ENCODE measurements at regions not wholly inside any gene's neighbourhood (a gene's known extent, or its start where the extent isn't known, plus 50 kb on each side); places are given as distances from the start of the nearest gene placed in this dataset.

GRCh38 chr18:49677081-49677480 is 115.2 kb downstream of the LIPG start:
- BruUV-seq (replicated peaks) = no TSS peak
- Histone ChIP-seq H3K36me3 (ENCODE audit: control insufficient read depth in 1 of 2, insufficient read depth in 2 of 2, low read length in 2 of 2) (no peaks in the 10 kb centered on the region), H3K4me1 (ENCODE audit: control insufficient read depth in 1 of 2, insufficient read depth in 2 of 2, low read length in 2 of 2) (no peaks in the 10 kb centered on the region), H3K27ac (ENCODE audit: low read depth, low read length) (no peak overlapping the region), H3K9ac (ENCODE audit: low read length) (no peak overlapping the region), H2AFZ (ENCODE audit: low read depth, low read length, poor library complexity, severe bottlenecking) (no peak overlapping the region), H3K9me3 (ENCODE audit: control insufficient read depth in 1 of 2, insufficient read depth in 1 of 2, low read depth in 1 of 2, low read length in 2 of 2) (no peaks in the 10 kb centered on the region), H3K9me2 (ENCODE audit: insufficient read depth) (no peaks in the 10 kb centered on the region), H4K20me1 (ENCODE audit: insufficient read depth) (no peaks in the 10 kb centered on the region), H3K27me3 (ENCODE audit: insufficient read depth, low read length) (peaks cover 30% of the 10 kb centered on the region), H3K4me3 (replicated peaks in 1 of 2; ENCODE audit: low read depth in 1 of 2, low read length in 2 of 2) (no peak overlapping the region), H3K4me2 (ENCODE audit: low read length) (no peak overlapping the region), H3K79me2 (ENCODE audit: insufficient read depth, low read length) (no peaks in the 10 kb centered on the region)
- DNase-seq (ENCODE audit: low read depth, low spot score) (no peak), ATAC-seq (no peak)
- intact Hi-C loops (cut with micrococcal nuclease) = no loop called here
- ChIA-PET CTCF (no interaction called here), RAD21 (ENCODE audit: low non-redundant PET in 1 of 2, low total read pairs in 2 of 2, uncharacterized antibody in 2 of 2, unreplicated experiment in 2 of 2) (interaction anchor here in 1 of 2 experiments (0.7 kb wide), 1 partner anchor 21 kb away, joined by 3 read pairs; no protein-coding TSS in a partner anchor), POLR2A (no interaction called here)
- no peak for TF ChIP-seq ELF1 (IDR thresholded peaks at IDR 0.05; ENCODE audit: borderline replicate concordance, low read depth)
- no peak for TF ChIP-seq SP1 (IDR thresholded peaks at IDR 0.05; ENCODE audit: low read depth)
- no peak for TF ChIP-seq REST (IDR thresholded peaks at IDR 0.05; ENCODE audit: low read depth)
- TF ChIP-seq, protein P1, sequence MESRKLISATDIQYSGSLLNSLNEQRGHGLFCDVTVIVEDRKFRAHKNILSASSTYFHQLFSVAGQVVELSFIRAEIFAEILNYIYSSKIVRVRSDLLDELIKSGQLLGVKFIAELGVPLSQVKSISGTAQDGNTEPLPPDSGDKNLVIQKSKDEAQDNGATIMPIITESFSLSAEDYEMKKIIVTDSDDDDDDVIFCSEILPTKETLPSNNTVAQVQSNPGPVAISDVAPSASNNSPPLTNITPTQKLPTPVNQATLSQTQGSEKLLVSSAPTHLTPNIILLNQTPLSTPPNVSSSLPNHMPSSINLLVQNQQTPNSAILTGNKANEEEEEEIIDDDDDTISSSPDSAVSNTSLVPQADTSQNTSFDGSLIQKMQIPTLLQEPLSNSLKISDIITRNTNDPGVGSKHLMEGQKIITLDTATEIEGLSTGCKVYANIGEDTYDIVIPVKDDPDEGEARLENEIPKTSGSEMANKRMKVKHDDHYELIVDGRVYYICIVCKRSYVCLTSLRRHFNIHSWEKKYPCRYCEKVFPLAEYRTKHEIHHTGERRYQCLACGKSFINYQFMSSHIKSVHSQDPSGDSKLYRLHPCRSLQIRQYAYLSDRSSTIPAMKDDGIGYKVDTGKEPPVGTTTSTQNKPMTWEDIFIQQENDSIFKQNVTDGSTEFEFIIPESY (IDR thresholded peaks at IDR 0.05; ENCODE audit: extremely low read depth, insufficient replicate concordance, low read length) = no peak
- TF ChIP-seq SIN3A (IDR thresholded peaks at IDR 0.05; ENCODE audit: low read depth) = no peak
- no peak for TF ChIP-seq FOSL1 (IDR thresholded peaks at IDR 0.05; ENCODE audit: low read depth)
- no peak for TF ChIP-seq CBX3 (IDR thresholded peaks at IDR 0.05; ENCODE audit: low read depth)
- TF ChIP-seq CTCF (IDR thresholded peaks at IDR 0.05 in 2 of 3, conservative IDR thresholded peaks at IDR 0.05 in 1 of 3; ENCODE audit: borderline replicate concordance in 1 of 3, insufficient read depth in 1 of 3, low read depth in 2 of 3, low read length in 2 of 3) = no peak
- no peak for TF ChIP-seq EGR1 (IDR thresholded peaks at IDR 0.05; ENCODE audit: low read depth)
